ENCODE measurements at regions not wholly inside any gene's neighbourhood (a gene's known extent, or its start where the extent isn't known, plus 50 kb on each side); places are given as distances from the start of the nearest gene placed in this dataset.

GRCh38 chr2:8426550-8426949 is 255.3 kb upstream of the ID2 start:
- intact Hi-C loops (cut with DNase I), result no loop called here
- H3K36me3 ChIP-seq, result no peaks in the 10 kb centered on the region
- H3K9me3 ChIP-seq, result no peaks in the 10 kb centered on the region
- DNase-seq (ENCODE audit: extremely low spot score), result no peak
- no peak overlapping the region for H3K4me3 ChIP-seq
- no peaks in the 10 kb centered on the region for H3K27me3 ChIP-seq
- no peak for TF ChIP-seq POLR2A (IDR thresholded peaks at IDR 0.05; ENCODE audit: low read depth)
- no peak for TF ChIP-seq EP300 (IDR thresholded peaks at IDR 0.05)
- no peak for TF ChIP-seq CTCF (IDR thresholded peaks at IDR 0.05)
- TF ChIP-seq POLR2AphosphoS5 (IDR thresholded peaks at IDR 0.05), result no peak
- no peak overlapping the region for H3K27ac ChIP-seq (replicated peaks in 1 of 4)
- 63% methylated on average over 10 of the region's 10 CpGs for WGBS
- H3K4me1 ChIP-seq, result no peaks in the 10 kb centered on the region

- Histone ChIP-seq H3K4me1 (no peaks in the 10 kb centered on the region), H3K27ac (replicated peaks in 1 of 4) (no peak overlapping the region), H3K36me3 (no peaks in the 10 kb centered on the region), H3K27me3 (no peaks in the 10 kb centered on the region), H3K4me3 (no peak overlapping the region), H3K9me3 (no peaks in the 10 kb centered on the region)
- no peak for DNase-seq (ENCODE audit: extremely low spot score)
- intact Hi-C loops (cut with DNase I), result no loop called here
- no peak for TF ChIP-seq CTCF (IDR thresholded peaks at IDR 0.05)
- 94% methylated on average over 4 of the region's 4 CpGs for WGBS
Observed at GRCh38 chr2:8427211-8427610, 254.6 kb upstream of the ID2 start.

GRCh38 chr2:8430628-8431027 is 251.2 kb upstream of the ID2 start:
- DNase-seq (ENCODE audit: extremely low spot score), result no peak
- Histone ChIP-seq H3K36me3 (no peaks in the 10 kb centered on the region), H3K27ac (replicated peaks in 1 of 4) (no peak overlapping the region), H3K9me3 (no peaks in the 10 kb centered on the region), H3K4me1 (no peaks in the 10 kb centered on the region), H3K27me3 (no peaks in the 10 kb centered on the region), H3K4me3 (no peak overlapping the region)
- intact Hi-C loops (cut with DNase I), result no loop called here
- WGBS, result 95% methylated on average over 4 of the region's 4 CpGs
- TF ChIP-seq POLR2AphosphoS5 (IDR thresholded peaks at IDR 0.05) (no peak), POLR2A (IDR thresholded peaks at IDR 0.05; ENCODE audit: low read depth) (no peak), CTCF (IDR thresholded peaks at IDR 0.05) (no peak), EP300 (IDR thresholded peaks at IDR 0.05) (no peak)

- 86% methylated on average over 3 of the region's 3 CpGs for WGBS
- H3K27ac ChIP-seq (replicated peaks in 1 of 4), result no peak overlapping the region
Observed at GRCh38 chr2:8431446-8432125, 250.3 kb upstream of the ID2 start.

More at GRCh38 chr2:8431446-8432125, 250.3 kb upstream of the ID2 start:
- no peaks in the 10 kb centered on the region for H3K4me1 ChIP-seq
- TF ChIP-seq POLR2A (IDR thresholded peaks at IDR 0.05; ENCODE audit: low read depth), result no peak
- no peak for TF ChIP-seq EP300 (IDR thresholded peaks at IDR 0.05)
- no peak for TF ChIP-seq POLR2AphosphoS5 (IDR thresholded peaks at IDR 0.05)
- TF ChIP-seq CTCF (IDR thresholded peaks at IDR 0.05), result no peak
- no peaks in the 10 kb centered on the region for H3K9me3 ChIP-seq
- intact Hi-C loops (cut with DNase I), result no loop called here
- no peak overlapping the region for H3K4me3 ChIP-seq
- H3K36me3 ChIP-seq, result no peaks in the 10 kb centered on the region
- no peaks in the 10 kb centered on the region for H3K27me3 ChIP-seq
- DNase-seq (ENCODE audit: extremely low spot score), result no peak

Measured in esophagus muscularis mucosa (tissue), 4 donors.